Upper lobe of right lung (tissue), 1 donor: ENCODE measurements at regions not wholly inside any gene's neighbourhood (a gene's known extent, or its start where the extent isn't known, plus 50 kb on each side); places are given as distances from the start of the nearest gene placed in this dataset.
A peak's percentile ranks its signal among the peaks of the same experiment; 100 is the strongest.

Experiments
- ATAC-seq: fragments of 200-7000 bp; cut with Tn5 transposase; one replicate; pipeline ENCODE4 v1.9.1; 2020; ENCODE audit warnings: mild to moderate bottlenecking, moderate library complexity
- DNase-seq: peaks from one replicate; pipeline ENCODE4 v3.0.0-alpha.2; 2020
- H3K27ac ChIP-seq: fragments of 200-600 bp; one replicate; pipeline ENCODE4 v1.8.0; 2022
- H3K27me3 ChIP-seq: fragments of 200-600 bp; one replicate; pipeline ENCODE4 v1.8.0; 2022; ENCODE audit warnings: mild to moderate bottlenecking
- H3K36me3 ChIP-seq: fragments of 200-600 bp; one replicate; pipeline ENCODE4 v1.8.0; 2022
- H3K4me1 ChIP-seq: fragments of 200-600 bp; one replicate; pipeline ENCODE4 v1.8.0; 2022
- H3K4me3 ChIP-seq: fragments of 200-600 bp; one replicate; pipeline ENCODE4 v1.8.0; 2022; ENCODE audit warnings: mild to moderate bottlenecking
- H3K9me3 ChIP-seq: fragments of 200-600 bp; one replicate; pipeline ENCODE4 v1.8.0; 2022
- CTCF ChIP-seq: fragments of 200-600 bp; IDR thresholded peaks from one replicate; pipeline ENCODE4 v1.8.0; 2022; ENCODE audit warnings: antibody characterized with exemption
- intact Hi-C: fragments of 100-400 bp; cut with DNase I; formaldehyde crosslinking; loops from one replicate; pipeline ENCODE4 v1.11.0; 2022
- donor health status: DM: no; HTN: yes; CAD: no; lungs with severe emphysema.

GRCh38 chr6:144394210-144394609 lies 109.1 kb downstream of the UTRN start:
- no peaks in the 10 kb centered on the region for H3K9me3 ChIP-seq
- DNase-seq, result no peak
- H3K27ac ChIP-seq, result no peak overlapping the region
- no peak for TF ChIP-seq CTCF
- ATAC-seq, result no peak
- intact Hi-C loops, result no loop called here
- H3K27me3 ChIP-seq, result no peaks in the 10 kb centered on the region
- no peaks in the 10 kb centered on the region for H3K36me3 ChIP-seq
- H3K4me1 ChIP-seq, result no peaks in the 10 kb centered on the region
- H3K4me3 ChIP-seq, result no peak overlapping the region

- Histone ChIP-seq H3K27ac (no peak overlapping the region), H3K27me3 (no peaks in the 10 kb centered on the region), H3K9me3 (no peaks in the 10 kb centered on the region), H3K36me3 (no peaks in the 10 kb centered on the region), H3K4me1 (no peaks in the 10 kb centered on the region), H3K4me3 (no peak overlapping the region)
- no peak for TF ChIP-seq CTCF
- ATAC-seq (no peak), DNase-seq (no peak)
- intact Hi-C loops, result no loop called here
Observed at GRCh38 chr6:144395014-144395413, 109.9 kb downstream of the UTRN start.

- no peak for TF ChIP-seq CTCF
- no peak for DNase-seq
- H3K36me3 ChIP-seq, result no peaks in the 10 kb centered on the region
- H3K4me1 ChIP-seq, result no peaks in the 10 kb centered on the region
- peak; percentile 42 for ATAC-seq
- no peaks in the 10 kb centered on the region for H3K27me3 ChIP-seq
- no peak overlapping the region for H3K27ac ChIP-seq
- no peaks in the 10 kb centered on the region for H3K9me3 ChIP-seq
- no peak overlapping the region for H3K4me3 ChIP-seq
- intact Hi-C loops, result no loop called here
Observed at GRCh38 chr6:144395826-144396225, 110.7 kb downstream of the UTRN start.

- Histone ChIP-seq H3K27me3 (no peaks in the 10 kb centered on the region), H3K4me3 (no peak overlapping the region), H3K4me1 (peaks cover 5% of the 10 kb centered on the region), H3K9me3 (no peaks in the 10 kb centered on the region), H3K27ac (no peak overlapping the region), H3K36me3 (no peaks in the 10 kb centered on the region)
- intact Hi-C loops, result no loop called here
- no peak for TF ChIP-seq CTCF
- no peak for ATAC-seq
- no peak for DNase-seq
Observed at GRCh38 chr6:144397141-144397540, 112.0 kb downstream of the UTRN start.

- intact Hi-C loops, result no loop called here
- Histone ChIP-seq H3K4me3 (no peak overlapping the region), H3K36me3 (peaks cover 6% of the 10 kb centered on the region), H3K27me3 (no peaks in the 10 kb centered on the region), H3K9me3 (no peaks in the 10 kb centered on the region), H3K4me1 (peaks cover 5% of the 10 kb centered on the region), H3K27ac (no peak overlapping the region)
- DNase-seq (no peak), ATAC-seq (no peak)
- TF ChIP-seq CTCF, result no peak
Observed at GRCh38 chr6:144400321-144400720, 115.2 kb downstream of the UTRN start.
